HG03280 (cell line): ENCODE measurements at regions not wholly inside any gene's neighbourhood (a gene's known extent, or its start where the extent isn't known, plus 50 kb on each side); places are given as distances from the start of the nearest gene placed in this dataset.

Experiments
- ATAC-seq: cut with Tn5 transposase; IDR thresholded peaks from one replicate; pipeline ENCODE4 v1.9.1; 2021; ENCODE audit warnings: mild to moderate bottlenecking, moderate library complexity; ENCODE audit not compliant: unreplicated experiment

DNA sequence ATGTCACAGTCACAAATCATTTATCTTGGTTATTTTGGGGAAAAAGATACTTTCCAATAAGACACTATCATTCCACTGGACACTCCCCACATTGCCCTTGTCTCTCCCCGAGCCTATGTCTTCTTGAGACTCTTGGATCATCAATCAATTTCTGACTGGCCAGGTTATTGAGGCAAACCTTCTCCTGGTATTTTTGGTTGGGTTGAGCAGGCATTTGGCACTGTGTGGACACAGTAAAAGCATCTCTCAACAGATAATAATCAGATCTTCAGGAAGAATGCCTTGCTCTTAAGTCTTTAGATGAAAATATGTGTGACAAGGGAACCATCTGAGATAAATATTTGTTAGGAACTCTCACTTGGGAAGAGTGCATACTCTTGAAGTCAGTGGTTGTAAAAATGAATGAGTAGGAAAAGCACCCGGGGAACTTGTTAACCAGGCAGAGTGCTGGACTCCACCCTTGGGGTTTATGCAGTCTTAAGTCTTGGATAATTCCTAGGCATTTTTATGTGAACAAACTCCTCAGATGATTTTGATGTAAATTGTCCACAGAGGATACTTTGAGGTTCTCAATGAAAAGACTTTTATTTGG, 223.8 kb upstream of the CLINT1 start:
- ATAC-seq, result no peak

DNA sequence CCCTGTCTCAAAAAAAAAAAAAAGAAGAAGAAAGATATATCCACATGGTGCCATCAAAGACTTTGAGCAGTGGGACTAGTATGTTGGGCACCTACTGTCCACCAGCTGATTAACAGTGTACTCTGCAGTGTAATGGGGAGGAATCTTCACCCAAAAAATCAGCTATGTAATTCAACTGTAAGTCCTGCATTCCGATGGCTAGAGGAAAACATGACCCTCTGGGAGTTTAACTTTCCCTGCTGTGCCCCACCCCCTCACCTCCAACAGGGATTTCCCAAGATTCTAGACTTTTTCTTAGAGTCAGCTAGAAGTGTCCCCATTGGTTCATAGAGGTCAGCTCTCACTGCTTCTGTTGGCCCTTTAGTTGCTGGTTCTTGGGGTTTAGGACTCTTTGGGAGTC, 221.2 kb upstream of the CLINT1 start:
- no peak for ATAC-seq

DNA sequence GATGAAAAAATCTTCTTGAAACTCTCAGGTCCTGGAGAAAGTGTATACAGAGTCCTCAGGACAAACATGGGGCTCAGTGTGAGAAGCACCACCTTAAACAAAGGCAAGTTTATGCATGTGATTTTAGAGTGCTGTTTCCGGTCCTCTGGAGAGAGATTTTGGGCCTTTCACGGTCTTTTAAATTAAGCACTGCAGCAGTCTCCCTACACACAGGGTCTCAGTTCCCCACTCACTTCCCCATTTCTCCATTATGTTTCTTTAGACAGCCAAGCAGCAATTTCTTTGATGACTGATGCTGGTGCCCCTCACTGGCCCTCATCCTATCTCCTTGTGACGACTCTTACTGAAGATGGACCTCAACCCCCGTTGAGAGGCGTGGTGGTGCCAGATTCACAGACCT, 220.2 kb upstream of the CLINT1 start:
- ATAC-seq, result no peak

DNA sequence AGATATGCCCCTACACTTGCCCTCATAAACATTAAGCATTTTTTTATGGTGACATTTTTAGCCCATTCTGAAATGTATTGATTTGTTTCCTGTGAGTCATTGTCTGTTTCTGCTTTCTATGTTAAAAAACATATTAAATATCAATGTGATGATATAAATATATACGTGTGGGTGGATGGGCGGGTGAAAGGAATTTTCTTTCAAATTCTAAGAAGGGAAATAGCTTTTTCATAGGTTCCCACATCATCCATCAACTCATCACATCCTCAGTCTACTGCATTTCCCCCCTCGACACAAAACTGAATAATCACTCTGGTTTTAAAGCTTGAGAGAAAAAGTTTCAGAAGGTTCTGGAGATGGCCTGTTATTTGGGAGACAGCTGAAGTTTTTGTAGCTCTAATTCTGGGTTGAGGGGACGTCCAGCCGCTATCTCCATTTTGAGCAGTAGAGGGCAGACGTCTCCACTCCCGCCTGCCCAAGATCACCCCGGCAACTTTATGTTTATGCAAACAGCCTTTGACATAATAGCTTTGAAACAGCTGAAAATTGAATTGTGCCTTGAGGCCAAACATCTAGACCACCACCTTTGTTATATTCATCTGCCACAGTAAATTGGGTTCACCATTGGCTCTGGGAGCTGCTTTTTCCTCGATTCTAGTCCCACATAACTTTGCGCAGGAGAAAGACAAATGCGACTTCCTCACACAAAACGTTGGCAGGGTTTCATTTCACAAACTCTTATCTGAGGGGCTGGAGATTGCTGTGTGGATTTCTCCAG, 216.2 kb upstream of the CLINT1 start:
- ATAC-seq, result peak; percentile 90

DNA sequence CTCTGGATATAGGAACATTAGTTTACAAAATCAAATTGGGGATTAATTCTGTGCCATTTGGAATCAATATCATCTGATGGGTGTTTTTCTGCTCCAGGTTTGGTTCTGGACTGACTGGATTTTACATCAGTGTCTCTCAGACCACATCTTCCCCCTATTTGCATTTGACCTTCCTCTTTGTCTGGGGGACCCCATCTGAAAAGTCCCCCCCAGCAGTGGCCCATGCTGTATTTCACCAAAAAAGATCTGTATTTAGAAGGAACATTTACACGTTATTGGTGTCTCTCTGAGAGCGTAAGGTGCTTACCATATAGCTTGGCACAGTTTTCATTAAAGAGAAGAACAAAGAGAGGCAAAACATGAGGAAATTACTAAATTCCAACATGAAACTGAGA, 215.6 kb upstream of the CLINT1 start:
- ATAC-seq, result no peak

DNA sequence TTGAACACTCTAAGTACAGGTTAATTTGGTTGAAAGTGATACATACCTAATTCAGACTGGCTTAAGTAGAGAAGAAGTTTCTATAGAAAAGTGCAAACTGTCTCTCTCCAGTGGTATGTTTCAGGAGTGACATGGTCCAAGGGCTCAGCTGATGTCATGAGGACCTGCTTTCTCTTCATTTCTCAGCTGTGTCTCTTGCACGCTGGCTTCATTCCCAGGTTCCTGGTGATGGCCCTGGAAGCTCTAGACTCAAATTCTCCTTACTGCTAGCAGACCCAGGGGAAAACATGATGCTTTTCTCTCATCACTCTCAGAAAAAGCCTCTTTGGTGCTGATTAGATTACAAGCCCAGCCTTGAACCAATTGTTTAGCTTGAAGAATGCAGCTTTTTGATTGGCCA, 211.9 kb upstream of the CLINT1 start:
- no peak for ATAC-seq

DNA sequence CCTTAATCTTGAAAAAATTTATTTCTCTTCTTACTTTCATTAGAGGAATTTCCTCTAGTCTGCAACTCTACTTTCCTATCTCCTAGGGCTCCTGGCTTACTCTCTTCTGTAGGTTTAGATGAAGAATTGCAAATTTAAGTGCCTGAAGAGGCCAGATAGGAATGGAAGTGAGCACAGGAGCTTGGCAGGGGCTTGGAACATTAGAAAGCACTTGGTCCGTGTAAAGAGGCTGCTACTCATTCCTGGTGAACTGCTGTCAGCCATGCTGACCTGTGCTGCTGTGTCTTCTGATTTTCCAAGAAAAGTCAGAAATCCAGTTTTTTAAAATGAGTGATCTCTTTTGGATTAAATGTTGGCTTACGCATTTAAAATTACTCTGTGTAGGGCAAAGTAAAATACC, 210.9 kb upstream of the CLINT1 start:
- ATAC-seq, result no peak

DNA sequence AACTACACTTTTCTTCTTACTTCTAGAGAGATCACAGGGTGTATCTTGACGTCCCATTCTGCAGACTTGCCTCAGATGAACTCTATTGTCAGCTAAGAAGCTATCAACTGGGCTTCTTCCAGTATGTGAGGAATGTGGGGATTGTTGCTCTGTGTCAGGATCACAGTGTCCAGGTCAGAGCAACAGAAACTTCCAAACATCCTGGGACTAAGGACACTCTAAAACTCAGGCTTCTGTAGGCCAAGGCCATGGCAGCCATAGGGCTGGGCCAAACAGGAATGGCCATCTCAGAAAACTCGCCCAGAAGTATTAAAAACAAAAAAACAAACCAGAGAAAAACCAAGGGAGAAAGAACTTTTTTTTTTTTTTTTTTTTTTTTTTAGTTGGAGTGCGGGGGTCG, 210.0 kb upstream of the CLINT1 start:
- no peak for ATAC-seq

DNA sequence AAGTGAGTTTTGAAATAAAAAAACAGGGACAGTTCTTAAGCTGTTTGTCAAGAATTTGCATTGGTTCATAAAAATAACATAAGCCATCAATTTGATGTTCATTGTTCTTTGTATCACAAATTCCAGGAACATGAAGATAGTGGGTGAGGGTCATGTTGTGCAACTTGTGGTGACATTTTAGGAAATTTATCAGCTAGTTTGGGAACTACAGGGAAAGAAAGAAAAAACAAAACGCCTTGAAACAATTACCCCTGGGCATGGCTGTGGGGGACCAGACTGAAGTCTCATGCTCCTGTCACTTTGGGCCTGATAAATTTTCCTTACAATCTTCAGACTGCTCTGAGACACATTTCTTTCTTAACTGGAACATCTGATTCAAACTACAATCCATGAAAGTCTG, 207.1 kb upstream of the CLINT1 start:
- no peak for ATAC-seq

DNA sequence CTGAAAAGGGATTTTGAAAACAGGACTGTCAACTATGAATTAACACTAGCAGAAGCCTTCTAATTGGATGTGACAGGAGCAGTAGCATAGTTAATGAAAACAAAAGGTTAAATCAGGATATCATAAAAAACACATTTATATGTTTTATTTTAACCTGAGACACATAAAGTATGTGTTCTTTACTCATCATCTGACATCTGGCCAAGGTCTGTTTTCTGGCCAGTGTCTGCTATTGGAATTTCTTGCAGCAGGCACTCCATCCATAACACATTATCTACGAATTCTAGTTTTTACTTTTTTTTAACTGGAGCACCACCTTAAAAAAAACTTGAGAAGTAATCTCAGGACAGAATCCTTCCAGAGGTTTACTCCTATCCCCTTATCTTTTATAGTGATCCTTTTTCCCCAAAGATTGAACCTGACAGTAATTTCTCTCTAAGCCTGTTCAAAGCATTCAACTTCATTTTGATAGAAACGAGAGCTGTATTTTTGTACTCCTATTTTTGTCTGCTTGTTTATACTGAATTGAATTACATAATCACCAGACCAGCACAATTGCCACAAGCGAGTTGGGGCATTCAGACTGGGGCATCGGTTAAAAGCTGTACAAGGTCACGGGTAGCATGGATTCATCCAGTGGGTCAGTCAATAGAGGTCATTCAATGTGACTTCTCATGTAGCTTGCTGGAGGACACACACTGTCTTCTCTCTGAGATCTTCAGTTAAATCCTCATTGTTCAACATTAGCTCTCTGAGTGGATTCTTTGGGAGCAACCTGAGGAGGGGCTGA, 205.6 kb upstream of the CLINT1 start:
- no peak for ATAC-seq

DNA sequence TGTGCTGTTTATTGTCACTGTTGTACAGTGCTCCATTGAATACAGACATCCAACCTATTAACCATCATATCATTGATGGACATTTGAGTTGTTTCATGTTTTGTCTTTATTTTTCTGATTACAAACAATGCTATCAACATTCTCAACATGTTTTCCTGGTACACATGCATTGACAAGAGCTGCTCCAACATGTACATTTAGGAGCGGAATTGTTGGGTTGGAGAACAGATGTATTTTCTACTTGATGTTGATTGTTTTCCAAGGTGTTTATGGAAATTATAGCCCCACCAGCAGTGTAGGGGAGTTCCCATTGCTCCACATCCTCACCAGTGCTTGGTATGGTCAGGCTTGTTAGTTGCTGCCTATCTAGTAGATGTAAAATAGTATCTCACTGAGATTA, 204.1 kb upstream of the CLINT1 start:
- ATAC-seq, result no peak

DNA sequence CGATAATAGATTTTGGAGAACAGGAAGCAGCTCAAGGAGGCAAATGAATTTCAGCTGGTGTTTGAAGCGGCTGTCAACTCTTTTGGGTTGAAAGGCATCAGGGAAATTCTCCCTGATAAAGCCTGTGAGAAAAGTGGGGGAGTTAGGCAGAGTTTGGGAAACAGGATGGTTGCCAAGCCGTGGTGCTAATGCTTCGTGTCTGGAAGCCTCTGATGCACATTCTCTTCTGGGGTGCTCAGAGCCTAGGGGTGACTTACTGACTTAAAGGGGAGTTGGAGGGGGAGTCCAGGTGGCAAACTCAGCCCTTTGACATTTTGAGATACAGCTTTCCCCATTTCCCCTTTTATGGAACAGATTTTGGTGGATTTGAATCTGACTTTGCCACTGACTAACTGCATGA, 202.5 kb upstream of the CLINT1 start:
- no peak for ATAC-seq

DNA sequence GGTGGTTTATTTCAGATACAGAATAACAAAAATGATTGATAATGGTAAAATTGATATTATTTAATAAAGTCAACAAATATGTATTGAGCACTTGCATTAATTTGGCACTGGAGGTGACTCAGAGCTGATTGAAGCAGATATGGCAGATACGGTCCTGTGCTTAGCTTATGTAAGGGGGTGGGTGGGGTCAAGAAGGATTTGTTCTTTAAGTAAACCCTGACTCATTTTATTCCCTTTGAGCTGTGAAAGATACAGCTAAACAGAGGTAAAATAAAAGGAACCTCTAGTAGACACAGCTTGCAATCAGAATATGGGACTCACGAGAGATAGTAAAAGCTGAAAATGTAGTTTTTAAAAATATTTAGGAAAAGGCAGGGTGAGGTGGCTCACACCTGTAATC, 201.3 kb upstream of the CLINT1 start:
- ATAC-seq, result no peak

DNA sequence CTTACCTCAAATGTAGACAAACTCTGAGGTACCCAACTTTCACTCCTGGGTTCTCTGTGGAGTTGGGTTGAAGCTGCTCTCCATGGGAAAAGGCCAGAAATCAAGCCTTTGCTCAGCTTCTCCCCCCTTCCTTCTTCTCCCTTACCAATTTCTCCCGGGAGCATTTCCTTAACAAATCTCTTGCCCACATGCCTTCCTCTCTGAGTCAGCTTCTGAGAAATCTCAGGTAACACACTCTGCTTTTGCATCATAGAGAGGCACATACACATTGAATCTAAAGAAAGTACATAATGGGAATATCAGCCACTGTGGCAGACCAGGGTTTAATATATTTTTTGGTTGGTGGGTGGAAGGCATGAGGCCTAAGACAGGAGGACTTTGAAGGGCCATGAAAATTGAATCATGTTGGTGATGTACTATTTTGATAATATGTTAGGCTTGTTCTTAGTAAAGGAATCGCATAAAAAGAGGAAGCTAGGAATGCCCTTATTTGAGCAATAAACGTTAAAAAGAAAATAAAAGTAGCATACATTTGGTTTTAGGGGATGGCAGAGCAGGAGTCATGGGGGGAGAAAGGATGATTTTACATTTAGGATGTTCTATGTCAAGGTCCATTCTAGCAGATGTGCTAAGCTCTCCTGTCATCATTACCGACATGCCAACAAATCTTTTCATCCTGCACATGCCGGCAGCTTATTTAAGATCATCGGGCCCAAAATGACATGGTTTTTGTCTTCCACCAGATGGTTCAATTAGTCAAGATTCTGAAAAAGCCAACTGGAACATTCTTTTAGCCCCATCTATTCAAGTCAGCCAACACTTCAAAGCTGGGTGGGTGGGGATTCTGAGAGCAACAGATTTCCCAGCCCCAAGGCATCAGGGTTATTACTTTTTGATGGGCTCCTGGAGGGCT, 199.5 kb upstream of the CLINT1 start:
- ATAC-seq, result no peak

DNA sequence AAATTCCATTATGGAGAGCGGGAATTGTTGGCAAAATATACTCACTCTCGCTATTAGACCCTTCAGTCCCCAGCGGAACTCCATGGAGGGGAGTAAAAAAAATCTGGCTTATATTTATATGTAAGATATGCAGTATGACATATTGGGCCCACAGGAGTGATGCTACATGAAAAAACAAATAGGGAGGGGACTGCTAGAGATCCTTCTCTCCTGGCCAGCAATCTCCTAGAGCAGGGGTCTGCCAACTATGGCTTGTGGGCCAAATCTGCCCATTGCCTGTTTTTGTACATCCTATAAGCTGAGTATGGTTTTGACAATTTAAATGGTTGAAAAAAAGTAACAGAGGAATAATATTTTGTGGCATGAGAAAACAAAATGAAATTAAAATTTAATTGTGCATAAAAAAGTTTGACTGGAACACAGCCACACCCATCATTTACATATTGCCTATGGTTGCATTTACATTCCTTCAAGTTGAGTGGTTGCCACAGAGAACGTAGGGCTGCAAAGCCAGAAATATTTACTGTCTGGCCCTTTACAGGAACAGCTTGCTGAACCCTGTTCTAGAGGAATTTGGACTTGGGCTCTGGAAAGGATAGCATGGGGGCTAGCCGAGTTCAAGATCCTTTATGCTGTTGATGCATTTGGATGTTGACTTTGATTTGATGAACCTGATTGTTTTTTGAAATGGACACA, 197.3 kb upstream of the CLINT1 start:
- no peak for ATAC-seq

DNA sequence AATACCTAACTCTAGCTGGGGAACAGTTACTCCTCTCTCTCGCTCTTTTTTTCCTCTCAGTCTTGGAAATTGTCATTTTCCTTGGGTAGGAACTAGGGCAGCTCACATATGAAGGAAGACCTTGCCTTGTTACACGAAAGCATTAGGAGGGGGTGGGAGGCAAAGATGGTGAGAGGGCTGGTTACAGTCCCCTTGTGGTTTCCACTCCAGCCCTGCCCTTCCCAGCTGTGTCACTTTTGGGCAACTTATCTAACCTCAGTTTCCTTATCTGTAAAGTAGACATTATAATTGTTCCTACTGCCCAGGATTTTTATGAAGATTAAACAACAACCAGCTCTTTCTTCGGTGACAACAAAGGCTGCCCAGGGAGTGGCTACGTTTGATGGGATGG, 196.2 kb upstream of the CLINT1 start:
- ATAC-seq, result no peak

DNA sequence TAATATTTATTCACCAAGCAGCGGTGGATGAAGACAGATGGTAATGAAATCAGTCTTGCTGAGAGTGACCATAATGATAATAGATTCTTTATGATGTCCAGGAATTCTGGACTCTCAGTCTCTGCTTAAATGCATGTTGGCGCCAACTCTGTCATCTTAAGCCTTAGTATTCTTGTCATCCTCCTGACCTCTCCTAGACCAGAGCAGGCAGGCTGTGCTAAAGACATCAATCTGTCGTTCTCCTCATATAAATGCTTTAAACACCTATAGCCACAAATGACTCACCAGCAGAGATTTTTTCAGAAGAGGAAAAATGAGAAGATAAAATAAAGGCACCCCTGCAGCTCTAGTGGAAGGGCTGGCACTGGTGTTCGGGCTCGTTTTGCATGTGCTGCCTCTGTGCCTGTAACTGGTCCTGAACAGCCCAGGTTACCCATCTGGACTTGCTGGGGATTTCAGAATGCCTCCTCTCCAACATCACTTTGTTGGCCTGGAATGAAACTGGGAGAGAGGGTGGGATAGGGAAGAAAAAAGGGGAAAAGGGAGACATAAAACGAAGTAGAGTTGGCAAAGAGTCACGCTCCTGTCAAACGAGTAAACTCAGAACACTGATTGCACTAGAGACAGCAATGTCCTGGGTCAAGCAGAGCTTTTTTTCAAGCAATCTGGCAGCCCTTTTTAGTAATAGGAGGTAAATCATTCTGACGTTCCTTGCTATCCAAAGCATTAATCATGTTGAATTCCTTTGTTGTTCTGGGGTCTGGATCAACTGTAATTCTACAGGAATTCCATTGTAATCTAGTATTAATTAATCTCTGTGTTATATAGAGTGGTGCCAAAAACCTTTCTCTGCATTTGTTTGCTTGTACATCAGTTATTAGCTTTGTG, 195.5 kb upstream of the CLINT1 start:
- no peak for ATAC-seq

DNA sequence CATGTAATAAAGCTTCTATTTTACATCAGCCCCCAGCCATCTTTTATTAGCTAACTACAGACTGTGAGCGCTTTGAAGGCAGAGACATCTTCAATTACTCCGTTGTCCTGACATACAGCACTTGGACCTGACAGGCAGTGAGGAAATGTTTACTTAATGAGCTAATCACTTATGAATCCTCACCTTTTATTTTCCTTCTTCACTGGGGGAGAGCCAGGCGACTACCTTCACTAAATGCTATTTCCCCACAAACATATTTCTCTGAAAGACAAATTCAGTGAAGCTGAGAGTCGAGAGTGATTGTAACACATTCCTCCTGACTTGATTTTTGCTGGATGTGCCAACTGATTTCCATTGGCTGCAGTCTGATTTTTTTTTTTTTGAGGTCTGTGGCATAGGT, 192.1 kb upstream of the CLINT1 start:
- no peak for ATAC-seq

DNA sequence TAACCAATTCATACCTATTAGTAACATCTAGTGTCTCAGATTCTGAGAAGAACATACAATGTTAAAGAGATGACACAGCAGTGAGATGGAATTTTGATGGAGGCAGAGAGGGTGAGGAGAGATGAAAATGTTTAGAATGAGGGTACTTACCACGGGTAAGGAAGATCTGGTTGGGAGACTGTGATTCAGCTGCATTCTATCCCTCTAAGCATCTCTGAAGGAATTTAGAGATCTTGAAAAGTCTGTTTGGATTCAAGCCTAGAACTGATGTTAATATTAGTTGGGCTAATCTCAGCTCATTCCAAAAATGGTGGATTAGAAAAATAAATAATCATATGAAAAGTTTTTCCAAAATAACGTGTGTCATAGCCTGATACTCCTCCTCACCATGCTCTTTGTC, 191.5 kb upstream of the CLINT1 start:
- ATAC-seq, result no peak

DNA sequence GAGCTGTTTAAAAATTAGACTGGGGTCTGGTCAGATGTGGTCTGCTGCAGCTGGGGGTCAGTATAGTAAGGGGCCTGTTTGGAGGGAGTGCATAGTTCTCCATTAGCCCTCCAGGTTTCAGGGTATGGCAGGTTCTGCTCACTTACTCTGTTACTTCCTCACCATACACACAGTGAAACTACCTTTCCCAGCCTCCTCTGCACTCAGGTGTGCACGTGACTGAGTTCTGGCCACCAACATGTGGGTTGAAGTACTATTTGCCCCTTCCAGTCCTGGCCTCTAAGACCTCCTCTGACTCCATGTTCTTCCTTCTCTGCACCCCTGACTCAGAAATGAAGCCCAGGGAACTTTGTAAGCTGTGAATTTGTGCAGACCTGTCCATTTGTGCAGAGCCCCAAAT, 190.5 kb upstream of the CLINT1 start:
- no peak for ATAC-seq
